Liver (tissue), 8 donors: ENCODE measurements at regions not wholly inside any gene's neighbourhood (a gene's known extent, or its start where the extent isn't known, plus 50 kb on each side); places are given as distances from the start of the nearest gene placed in this dataset.

ENCODE experiments used
- DNase-seq: peaks from one replicate; pipeline ENCODE4 v3.0.0-alpha.2; 2017; ENCODE audit warnings: low spot score
- H3K27ac ChIP-seq, 2 donors: one replicate each; pipeline ENCODE4 v1.7.0; 2013; ENCODE audit warnings: inconsistent platforms in 2 of 2, low read length in 2 of 2, control low read depth in 1 of 2, low read depth in 1 of 2, mild to moderate bottlenecking in 1 of 2
- H3K27me3 ChIP-seq, 4 donors: one replicate each; pipeline versions ENCODE4 v1.6.1 to v1.7.0; 2013; ENCODE audit warnings: low read length in 3 of 4, inconsistent platforms in 1 of 4, mild to moderate bottlenecking in 1 of 4, moderate library complexity in 1 of 4; ENCODE audit not compliant: control insufficient read depth in 4 of 4, insufficient read depth in 4 of 4
- H3K36me3 ChIP-seq, 4 donors: one replicate each; pipeline versions ENCODE4 v1.6.1 to v1.7.0; 2013; ENCODE audit warnings: low read length in 3 of 4, mild to moderate bottlenecking in 3 of 4, low read depth in 1 of 4, moderate library complexity in 1 of 4; ENCODE audit not compliant: control insufficient read depth in 4 of 4, insufficient read depth in 3 of 4
- H3K4me1 ChIP-seq, 4 donors: one replicate each; pipeline versions ENCODE4 v1.6.1 to v1.7.0; 2013; ENCODE audit warnings: low read length in 3 of 4, mild to moderate bottlenecking in 3 of 4, moderate library complexity in 1 of 4; ENCODE audit not compliant: control insufficient read depth in 4 of 4, insufficient read depth in 4 of 4
- H3K4me3 ChIP-seq, 3 donors: one replicate each; pipeline versions ENCODE4 v1.6.1 to v1.7.0; 2013; ENCODE audit warnings: low read length in 3 of 3, control low read depth in 1 of 3, low read depth in 1 of 3, mild to moderate bottlenecking in 1 of 3
- H3K9ac ChIP-seq, 2 donors: one replicate each; pipeline ENCODE4 v1.7.0; 2013; ENCODE audit warnings: low read length in 2 of 2, mild to moderate bottlenecking in 2 of 2, moderate library complexity in 2 of 2, control low read depth in 1 of 2, low read depth in 1 of 2
- H3K9me3 ChIP-seq, 4 donors: one replicate each; pipeline versions ENCODE4 v1.6.1 to v1.7.0; 2013; ENCODE audit warnings: low read length in 3 of 4; ENCODE audit not compliant: control insufficient read depth in 4 of 4
- FOXA1 ChIP-seq: IDR thresholded peaks from 2 replicates; pipeline ENCODE4 v1.6.1; 2016; ENCODE audit warnings: antibody characterized with exemption
- FOXA2 ChIP-seq: IDR thresholded peaks from 2 replicates; pipeline ENCODE4 v1.6.1; 2016; ENCODE audit warnings: antibody characterized with exemption
- HNF4A ChIP-seq, 2 donors: conservative IDR thresholded peaks; 2 replicates each; pipeline ENCODE4 v1.6.1; 2016; ENCODE audit warnings: antibody characterized with exemption in 2 of 2, mild to moderate bottlenecking in 2 of 2
- HNF4G ChIP-seq: IDR thresholded peaks from 2 replicates; pipeline ENCODE4 v1.6.1; 2016; ENCODE audit warnings: antibody characterized with exemption
- JUND ChIP-seq, 2 donors: IDR thresholded peaks; 2 replicates each; pipeline ENCODE4 v1.6.1; 2016; ENCODE audit warnings: antibody characterized with exemption in 2 of 2
- RAD21 ChIP-seq, 2 donors: IDR thresholded peaks; 2 replicates each; pipeline ENCODE4 v1.6.1; 2016; ENCODE audit warnings: antibody characterized with exemption in 2 of 2, mild to moderate bottlenecking in 2 of 2
- SP1 ChIP-seq: IDR thresholded peaks from 2 replicates; pipeline ENCODE4 v1.6.1; 2018; ENCODE audit warnings: antibody characterized with exemption, mild to moderate bottlenecking
- TAF1 ChIP-seq: conservative IDR thresholded peaks from 2 replicates; pipeline ENCODE4 v1.6.1; 2016; ENCODE audit warnings: antibody characterized with exemption, mild to moderate bottlenecking
- YY1 ChIP-seq: IDR thresholded peaks from 2 replicates; pipeline ENCODE4 v1.6.1; 2016; ENCODE audit warnings: antibody characterized with exemption, mild to moderate bottlenecking
- WGBS: extraction: QIAGEN DNeasy Blood & Tissue Kit; methylation state at CpG from one replicate; pipeline ENCODE4 v1.1.7; 2013; 5-methylcytosine and 5-hydroxymethylcytosine counted together
- TF ChIP-seq, protein P1 (sequence below): IDR thresholded peaks from 2 replicates; pipeline ENCODE4 v1.6.1; 2016; ENCODE audit warnings: antibody characterized with exemption
- TF ChIP-seq, protein P2 (sequence below): fragments of 150-350 bp; IDR thresholded peaks from 2 replicates; pipeline ENCODE4 v1.5.1; 2017; ENCODE audit warnings: improper control_type of control experiment, low read depth, low read length; ENCODE audit not compliant: missing input control
- TF ChIP-seq, protein P3 (sequence below): IDR thresholded peaks from 2 replicates; pipeline ENCODE4 v1.6.1; 2016; ENCODE audit warnings: antibody characterized with exemption, mild to moderate bottlenecking
- TF ChIP-seq, protein P4 (sequence below): IDR thresholded peaks from 2 replicates; pipeline ENCODE4 v1.6.1; 2016; ENCODE audit warnings: antibody characterized with exemption
- donor health status: healthy.
- donor health status: healthy.
- donor health status: healthy.
- donor health status: healthy.
- donor health status: healthy.

DNA sequence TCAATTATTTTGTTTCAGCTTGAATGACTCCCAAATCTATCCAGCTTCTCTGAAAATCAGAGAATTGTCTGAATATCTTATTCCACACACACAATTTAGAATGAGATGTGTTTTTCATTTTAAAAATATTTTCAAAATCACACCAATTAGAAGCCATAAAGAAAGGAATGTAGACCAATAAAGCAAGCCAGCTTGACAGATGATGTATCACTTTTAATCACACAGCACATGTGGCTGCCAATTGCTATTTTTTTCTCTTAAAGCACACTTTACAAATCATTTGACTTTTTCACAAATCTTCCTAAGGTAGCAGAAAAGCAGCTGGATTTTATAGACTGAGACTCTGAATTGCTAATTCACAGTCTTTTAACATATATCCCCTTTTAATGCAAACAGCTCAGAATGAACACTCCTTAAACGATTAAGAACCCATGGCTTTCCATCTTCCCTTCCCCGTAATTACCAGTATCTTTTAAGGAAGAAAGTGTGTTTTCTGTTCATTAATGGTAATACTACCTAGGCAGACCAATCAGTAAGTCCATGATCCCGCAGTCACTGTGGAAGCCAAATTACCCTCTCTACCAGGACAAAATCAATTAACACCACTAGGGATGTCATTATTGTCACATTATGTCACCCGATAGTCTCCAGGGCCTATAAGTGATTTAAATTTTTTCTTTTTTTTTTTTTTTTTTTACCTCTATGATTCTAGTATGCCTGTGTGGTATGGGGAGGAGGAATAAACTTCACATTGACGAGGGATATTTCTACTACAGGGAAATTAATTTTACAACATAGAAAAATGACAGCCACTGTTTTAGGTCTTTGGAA is 250.0 kb upstream of the VEPH1 start:
- peaks cover 0 to 4% (median 0%) of the 10 kb centered on the region in 4 donors for H3K9me3 ChIP-seq
- H3K36me3 ChIP-seq = no peaks in the 10 kb centered on the region
- no peaks in the 10 kb centered on the region for H3K4me1 ChIP-seq
- H3K9ac ChIP-seq = no peak overlapping the region
- H3K4me3 ChIP-seq = no peak overlapping the region
- H3K27ac ChIP-seq = no peak overlapping the region
- 70% methylated on average over 5 of the region's 5 CpGs for WGBS
- TF ChIP-seq RAD21 (IDR thresholded peaks at IDR 0.05) (no peak), FOXA1 (no peak), HNF4G (no peak)
- TF ChIP-seq, protein P1, sequence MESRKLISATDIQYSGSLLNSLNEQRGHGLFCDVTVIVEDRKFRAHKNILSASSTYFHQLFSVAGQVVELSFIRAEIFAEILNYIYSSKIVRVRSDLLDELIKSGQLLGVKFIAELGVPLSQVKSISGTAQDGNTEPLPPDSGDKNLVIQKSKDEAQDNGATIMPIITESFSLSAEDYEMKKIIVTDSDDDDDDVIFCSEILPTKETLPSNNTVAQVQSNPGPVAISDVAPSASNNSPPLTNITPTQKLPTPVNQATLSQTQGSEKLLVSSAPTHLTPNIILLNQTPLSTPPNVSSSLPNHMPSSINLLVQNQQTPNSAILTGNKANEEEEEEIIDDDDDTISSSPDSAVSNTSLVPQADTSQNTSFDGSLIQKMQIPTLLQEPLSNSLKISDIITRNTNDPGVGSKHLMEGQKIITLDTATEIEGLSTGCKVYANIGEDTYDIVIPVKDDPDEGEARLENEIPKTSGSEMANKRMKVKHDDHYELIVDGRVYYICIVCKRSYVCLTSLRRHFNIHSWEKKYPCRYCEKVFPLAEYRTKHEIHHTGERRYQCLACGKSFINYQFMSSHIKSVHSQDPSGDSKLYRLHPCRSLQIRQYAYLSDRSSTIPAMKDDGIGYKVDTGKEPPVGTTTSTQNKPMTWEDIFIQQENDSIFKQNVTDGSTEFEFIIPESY = no peak
- TF ChIP-seq, protein P2, sequence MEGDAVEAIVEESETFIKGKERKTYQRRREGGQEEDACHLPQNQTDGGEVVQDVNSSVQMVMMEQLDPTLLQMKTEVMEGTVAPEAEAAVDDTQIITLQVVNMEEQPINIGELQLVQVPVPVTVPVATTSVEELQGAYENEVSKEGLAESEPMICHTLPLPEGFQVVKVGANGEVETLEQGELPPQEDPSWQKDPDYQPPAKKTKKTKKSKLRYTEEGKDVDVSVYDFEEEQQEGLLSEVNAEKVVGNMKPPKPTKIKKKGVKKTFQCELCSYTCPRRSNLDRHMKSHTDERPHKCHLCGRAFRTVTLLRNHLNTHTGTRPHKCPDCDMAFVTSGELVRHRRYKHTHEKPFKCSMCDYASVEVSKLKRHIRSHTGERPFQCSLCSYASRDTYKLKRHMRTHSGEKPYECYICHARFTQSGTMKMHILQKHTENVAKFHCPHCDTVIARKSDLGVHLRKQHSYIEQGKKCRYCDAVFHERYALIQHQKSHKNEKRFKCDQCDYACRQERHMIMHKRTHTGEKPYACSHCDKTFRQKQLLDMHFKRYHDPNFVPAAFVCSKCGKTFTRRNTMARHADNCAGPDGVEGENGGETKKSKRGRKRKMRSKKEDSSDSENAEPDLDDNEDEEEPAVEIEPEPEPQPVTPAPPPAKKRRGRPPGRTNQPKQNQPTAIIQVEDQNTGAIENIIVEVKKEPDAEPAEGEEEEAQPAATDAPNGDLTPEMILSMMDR = no peak
- no peak for DNase-seq
- peaks cover 0 to 2% (median 0%) of the 10 kb centered on the region in 4 donors for H3K27me3 ChIP-seq

DNA sequence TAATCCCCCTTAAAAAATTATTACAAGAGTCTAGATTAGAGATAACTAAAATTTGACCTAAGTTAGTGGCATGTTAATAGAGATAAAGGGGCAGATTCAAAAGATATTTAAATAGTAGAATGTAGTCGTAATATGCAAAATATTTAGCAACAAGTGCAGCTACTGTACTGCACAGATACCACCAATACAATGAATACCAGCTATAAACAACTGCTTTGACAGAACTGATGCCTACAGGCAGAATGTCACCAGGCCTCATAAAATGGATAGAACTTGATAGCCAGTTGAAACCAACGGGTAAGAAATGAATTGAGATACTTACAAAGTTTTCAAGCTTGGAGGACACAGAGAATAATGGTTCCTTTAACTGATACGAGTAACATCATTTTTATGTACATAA is 249.3 kb upstream of the VEPH1 start:
- Histone ChIP-seq H3K27me3 (peaks cover 0 to 2% (median 0%) of the 10 kb centered on the region in 4 donors), H3K4me3 (no peak overlapping the region), H3K9me3 (peaks cover 0 to 6% (median 0%) of the 10 kb centered on the region in 4 donors), H3K4me1 (no peaks in the 10 kb centered on the region), H3K27ac (no peak overlapping the region), H3K9ac (no peak overlapping the region), H3K36me3 (no peaks in the 10 kb centered on the region)
- 67% methylated on average over 3 of the region's 3 CpGs for WGBS
- DNase-seq = no peak
- TF ChIP-seq JUND (IDR thresholded peaks at IDR 0.05) (no peak), TAF1 (no peak), HNF4G (no peak), SP1 (no peak), YY1 (no peak), FOXA2 (no peak), HNF4A (conservative IDR thresholded peaks at IDR 0.05) (no peak)
- TF ChIP-seq, protein P3, sequence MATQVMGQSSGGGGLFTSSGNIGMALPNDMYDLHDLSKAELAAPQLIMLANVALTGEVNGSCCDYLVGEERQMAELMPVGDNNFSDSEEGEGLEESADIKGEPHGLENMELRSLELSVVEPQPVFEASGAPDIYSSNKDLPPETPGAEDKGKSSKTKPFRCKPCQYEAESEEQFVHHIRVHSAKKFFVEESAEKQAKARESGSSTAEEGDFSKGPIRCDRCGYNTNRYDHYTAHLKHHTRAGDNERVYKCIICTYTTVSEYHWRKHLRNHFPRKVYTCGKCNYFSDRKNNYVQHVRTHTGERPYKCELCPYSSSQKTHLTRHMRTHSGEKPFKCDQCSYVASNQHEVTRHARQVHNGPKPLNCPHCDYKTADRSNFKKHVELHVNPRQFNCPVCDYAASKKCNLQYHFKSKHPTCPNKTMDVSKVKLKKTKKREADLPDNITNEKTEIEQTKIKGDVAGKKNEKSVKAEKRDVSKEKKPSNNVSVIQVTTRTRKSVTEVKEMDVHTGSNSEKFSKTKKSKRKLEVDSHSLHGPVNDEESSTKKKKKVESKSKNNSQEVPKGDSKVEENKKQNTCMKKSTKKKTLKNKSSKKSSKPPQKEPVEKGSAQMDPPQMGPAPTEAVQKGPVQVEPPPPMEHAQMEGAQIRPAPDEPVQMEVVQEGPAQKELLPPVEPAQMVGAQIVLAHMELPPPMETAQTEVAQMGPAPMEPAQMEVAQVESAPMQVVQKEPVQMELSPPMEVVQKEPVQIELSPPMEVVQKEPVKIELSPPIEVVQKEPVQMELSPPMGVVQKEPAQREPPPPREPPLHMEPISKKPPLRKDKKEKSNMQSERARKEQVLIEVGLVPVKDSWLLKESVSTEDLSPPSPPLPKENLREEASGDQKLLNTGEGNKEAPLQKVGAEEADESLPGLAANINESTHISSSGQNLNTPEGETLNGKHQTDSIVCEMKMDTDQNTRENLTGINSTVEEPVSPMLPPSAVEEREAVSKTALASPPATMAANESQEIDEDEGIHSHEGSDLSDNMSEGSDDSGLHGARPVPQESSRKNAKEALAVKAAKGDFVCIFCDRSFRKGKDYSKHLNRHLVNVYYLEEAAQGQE = no peak
- TF ChIP-seq, protein P4, sequence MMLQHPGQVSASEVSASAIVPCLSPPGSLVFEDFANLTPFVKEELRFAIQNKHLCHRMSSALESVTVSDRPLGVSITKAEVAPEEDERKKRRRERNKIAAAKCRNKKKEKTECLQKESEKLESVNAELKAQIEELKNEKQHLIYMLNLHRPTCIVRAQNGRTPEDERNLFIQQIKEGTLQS = no peak
